GM12874 (cell line): ENCODE measurements at regions not wholly inside any gene's neighbourhood (a gene's known extent, or its start where the extent isn't known, plus 50 kb on each side); places are given as distances from the start of the nearest gene placed in this dataset.

Source experiments
- CTCF ChIP-seq: IDR thresholded peaks from 2 replicates; pipeline ENCODE4 v1.5.1; 2011; ENCODE audit warnings: low read depth, mild to moderate bottlenecking, control low read depth, low read length, moderate library complexity; ENCODE audit not compliant: insufficient read depth

GRCh38 chr3:144444546-144444945 lies 472.9 kb downstream of the DIPK2A start:
- TF ChIP-seq CTCF: no peak

- TF ChIP-seq CTCF: no peak
Observed at GRCh38 chr3:144455841-144456440, 484.3 kb downstream of the DIPK2A start.

- no peak for TF ChIP-seq CTCF
Observed at GRCh38 chr3:144457758-144458157, 486.1 kb downstream of the DIPK2A start.

DNA sequence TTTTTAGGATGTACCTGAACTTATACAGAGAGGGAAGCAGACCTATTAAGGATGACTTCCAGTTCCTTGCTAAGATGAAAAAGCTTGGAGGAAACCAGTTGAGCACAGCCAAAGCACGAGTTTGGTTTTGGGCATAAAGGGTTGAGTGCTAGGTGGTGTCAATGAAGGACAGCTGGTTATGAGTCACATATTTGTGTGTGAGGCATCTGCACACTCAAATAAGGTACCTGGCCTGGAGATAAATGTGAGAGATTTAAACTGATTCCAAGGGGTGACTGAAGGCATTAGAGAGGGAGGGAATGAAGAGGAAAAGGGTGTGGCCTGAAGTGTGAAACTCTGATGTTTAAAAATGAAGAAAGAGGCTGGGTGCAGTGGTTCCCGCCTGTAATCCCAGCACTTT lies 486.7 kb downstream of the DIPK2A start:
- TF ChIP-seq CTCF: no peak

GRCh38 chr3:144462337-144462736 lies 490.7 kb downstream of the DIPK2A start:
- no peak for TF ChIP-seq CTCF

DNA sequence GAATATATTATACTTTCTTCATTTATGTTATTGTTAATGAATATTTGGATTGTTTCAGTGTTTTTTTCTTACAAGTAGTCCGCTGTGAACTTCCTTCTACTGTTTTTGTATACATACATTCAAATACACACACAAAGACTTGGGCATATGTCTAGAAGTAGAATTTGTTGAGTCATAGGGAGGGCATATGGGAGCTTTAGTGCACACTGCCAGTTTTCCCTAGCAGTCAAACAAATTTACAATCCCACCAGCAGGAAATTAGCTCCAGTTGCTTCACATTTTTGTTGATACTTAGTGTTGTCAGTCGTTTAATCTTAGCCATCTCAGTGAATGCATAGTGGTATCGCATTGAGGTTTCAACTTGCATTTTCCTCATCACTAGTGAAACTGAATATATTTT lies 492.3 kb downstream of the DIPK2A start:
- no peak for TF ChIP-seq CTCF

- TF ChIP-seq CTCF: no peak
Observed at GRCh38 chr3:144466114-144466513, 494.5 kb downstream of the DIPK2A start.
